ENCODE measurements at regions not wholly inside any gene's neighbourhood (a gene's known extent, or its start where the extent isn't known, plus 50 kb on each side); places are given as distances from the start of the nearest gene placed in this dataset.
"Not testable (repeated sequence)": the region's sequence is repeated elsewhere in the genome, so short reads cannot be mapped to it uniquely, and the experiment has no call there.

DNA sequence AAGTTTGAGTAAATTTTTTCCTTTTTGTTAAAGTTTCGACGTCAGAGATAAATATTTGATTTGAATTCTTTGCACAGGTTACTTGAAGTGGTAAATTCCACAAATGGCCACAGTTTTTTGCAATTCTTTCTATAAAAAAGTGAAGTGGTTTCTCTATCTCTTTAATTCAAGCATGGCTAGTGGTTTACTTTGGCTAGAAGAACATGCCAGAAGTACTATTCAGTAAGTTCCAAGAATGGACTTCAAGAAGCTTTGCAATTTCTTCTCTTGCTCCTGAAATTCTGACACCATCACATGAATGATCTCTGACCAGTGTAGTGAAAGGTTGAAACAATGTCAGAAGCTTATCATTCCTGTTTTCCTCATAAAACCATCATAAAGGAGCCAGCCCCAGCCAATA is 55.7 kb upstream of the RNPC3 start:
- ChIA-PET CTCF (no interaction called here), POLR2A (no interaction called here)
- no peaks in the 10 kb centered on the region for H3K27me3 Mint-ChIP-seq
- H3K9me3 Mint-ChIP-seq, result no peaks in the 10 kb centered on the region
- no peak overlapping the region for H3K27ac Mint-ChIP-seq
- no peak for DNase-seq
- no peaks in the 10 kb centered on the region for H3K4me1 Mint-ChIP-seq
- no peak overlapping the region for H3K4me3 Mint-ChIP-seq
- no peaks in the 10 kb centered on the region for H3K36me3 Mint-ChIP-seq (ENCODE audit: low read depth)

DNA sequence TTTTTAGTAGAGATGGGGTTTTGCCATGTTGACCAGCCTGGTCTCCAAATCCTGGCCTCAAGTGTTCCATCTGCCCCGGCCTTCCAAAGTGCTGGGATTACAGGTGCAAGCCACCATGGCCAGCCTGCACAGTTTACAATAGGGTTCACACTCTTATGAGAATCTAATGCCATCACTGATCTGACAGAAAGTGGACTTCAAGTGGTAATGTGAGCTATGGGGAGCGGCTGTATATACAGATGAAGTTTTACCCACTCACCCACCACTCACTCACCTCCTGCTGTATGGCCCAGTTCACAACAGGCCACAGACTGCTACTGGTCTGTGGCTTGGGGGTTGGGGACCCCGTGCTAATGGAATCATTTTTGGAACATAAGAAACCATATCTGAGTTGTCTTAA is 58.4 kb upstream of the RNPC3 start:
- Mint-ChIP-seq H3K4me3 (no peak overlapping the region), H3K27ac (no peak overlapping the region), H3K36me3 (ENCODE audit: low read depth) (no peaks in the 10 kb centered on the region), H3K9me3 (no peaks in the 10 kb centered on the region), H3K4me1 (no peaks in the 10 kb centered on the region), H3K27me3 (no peaks in the 10 kb centered on the region)
- CTCF ChIA-PET, result no interaction called here
- POLR2A ChIA-PET, result no interaction called here
- no peak for DNase-seq

DNA sequence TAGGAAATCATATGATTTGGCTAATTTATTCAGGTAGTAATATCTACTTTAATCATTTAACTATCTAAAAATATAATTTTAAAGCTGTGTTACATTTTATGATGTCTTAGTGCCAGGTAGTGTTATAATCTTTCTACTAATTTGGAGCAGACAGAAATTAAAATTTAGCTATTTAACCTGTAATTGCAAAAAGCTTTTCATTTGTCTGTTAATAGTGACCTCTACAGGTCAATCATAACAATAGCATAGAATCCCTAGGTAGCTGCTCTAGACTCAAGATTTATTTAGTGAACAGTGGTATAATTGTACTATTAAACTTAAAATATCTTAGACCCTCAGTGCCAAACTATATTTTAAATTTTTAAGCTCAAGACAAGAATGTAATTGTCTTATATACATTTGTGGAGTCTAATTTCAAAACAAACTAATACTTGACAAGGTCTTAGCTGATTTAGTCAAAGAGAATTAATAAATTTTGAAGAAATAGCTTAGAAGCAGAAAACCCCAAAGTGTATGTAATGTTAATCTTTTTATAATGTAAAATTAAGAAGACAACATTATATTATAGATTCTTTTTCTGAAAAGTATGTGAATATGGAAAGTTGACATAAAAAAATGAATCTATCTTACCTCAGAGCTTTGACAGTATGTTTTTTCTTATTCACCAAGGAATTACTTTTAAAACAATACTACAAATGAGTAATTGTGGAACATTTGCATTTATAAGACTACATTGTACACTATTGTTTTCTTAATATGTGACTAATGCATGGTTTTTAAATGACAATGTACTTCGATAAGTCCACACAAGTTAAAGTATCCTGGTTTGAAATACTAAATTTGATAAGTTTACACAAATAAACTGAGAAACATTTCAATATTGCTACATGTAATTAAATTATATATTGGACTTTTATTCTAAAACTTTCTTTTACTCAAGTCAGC is 64.1 kb upstream of the RNPC3 start:
- Mint-ChIP-seq H3K27me3 (no peaks in the 10 kb centered on the region), H3K27ac (no peak overlapping the region), H3K4me3 (no peak overlapping the region), H3K9me3 (no peaks in the 10 kb centered on the region), H3K4me1 (no peaks in the 10 kb centered on the region), H3K36me3 (ENCODE audit: low read depth) (no peaks in the 10 kb centered on the region)
- DNase-seq, result no peak
- POLR2A ChIA-PET, result no interaction called here
- CTCF ChIA-PET, result interaction anchor here (0.6 kb wide), 1 partner anchor 89 kb away, joined by 3 read pairs; no protein-coding TSS in a partner anchor

- Mint-ChIP-seq H3K27ac (no peak overlapping the region), H3K27me3 (no peaks in the 10 kb centered on the region), H3K4me1 (no peaks in the 10 kb centered on the region), H3K36me3 (ENCODE audit: low read depth) (no peaks in the 10 kb centered on the region), H3K4me3 (no peak overlapping the region), H3K9me3 (no peaks in the 10 kb centered on the region)
- POLR2A ChIA-PET, result no interaction called here
- no peak for DNase-seq
- CTCF ChIA-PET, result no interaction called here
These were observed 65.0 kb upstream of the RNPC3 start for GRCh38 chr1:103460511-103460910.

GRCh38 chr1:103459346-103459745 is 66.2 kb upstream of the RNPC3 start:
- CTCF ChIA-PET, result no interaction called here
- Mint-ChIP-seq H3K36me3 (ENCODE audit: low read depth) (no peaks in the 10 kb centered on the region), H3K27ac (no peak overlapping the region), H3K27me3 (no peaks in the 10 kb centered on the region), H3K4me3 (no peak overlapping the region), H3K4me1 (no peaks in the 10 kb centered on the region), H3K9me3 (no peaks in the 10 kb centered on the region)
- POLR2A ChIA-PET, result no interaction called here
- no peak for DNase-seq

DNA sequence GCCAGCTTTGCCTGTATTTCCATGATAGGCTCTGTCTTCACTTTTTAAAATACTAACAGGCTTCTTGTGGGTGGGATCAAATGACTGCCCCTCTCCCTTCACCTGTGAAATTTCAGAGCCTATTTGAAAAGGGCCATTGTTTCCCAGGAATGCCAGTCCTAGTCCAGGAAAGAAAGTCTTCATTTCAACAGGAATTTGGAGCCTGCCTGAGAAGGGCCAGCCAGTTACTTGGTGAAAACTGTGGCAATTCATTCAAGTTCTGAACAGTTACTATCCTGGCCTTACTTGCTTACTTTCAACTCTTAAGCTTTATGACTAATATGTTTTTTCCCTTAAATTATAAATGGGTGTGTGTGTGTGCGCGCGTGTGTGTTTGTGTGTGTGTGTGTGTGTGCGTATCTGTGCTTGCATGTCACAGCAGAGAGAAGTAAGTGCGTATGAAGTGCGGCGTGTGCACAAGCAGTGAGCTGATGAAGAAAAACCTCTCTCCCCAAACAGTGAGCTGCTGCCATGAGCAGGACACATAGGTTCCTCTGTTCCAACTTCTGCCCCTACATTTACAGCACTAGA is 67.5 kb upstream of the RNPC3 start:
- no peaks in the 10 kb centered on the region for H3K9me3 Mint-ChIP-seq
- H3K27ac Mint-ChIP-seq, result no peak overlapping the region
- ChIA-PET CTCF (no interaction called here), POLR2A (no interaction called here)
- H3K4me1 Mint-ChIP-seq, result no peaks in the 10 kb centered on the region
- DNase-seq, result no peak
- no peaks in the 10 kb centered on the region for H3K27me3 Mint-ChIP-seq
- no peak overlapping the region for H3K4me3 Mint-ChIP-seq
- H3K36me3 Mint-ChIP-seq (ENCODE audit: low read depth), result no peaks in the 10 kb centered on the region

- Mint-ChIP-seq H3K4me1 (peaks cover 6% of the 10 kb centered on the region), H3K9me3 (no peaks in the 10 kb centered on the region), H3K27ac (no peak overlapping the region), H3K27me3 (no peaks in the 10 kb centered on the region), H3K36me3 (ENCODE audit: low read depth) (no peaks in the 10 kb centered on the region), H3K4me3 (no peak overlapping the region)
- ChIA-PET POLR2A (interaction anchor here (1.0 kb wide), 1 partner anchor 77 kb away, joined by 3 read pairs; the partner anchor contains the start of gene RNPC3), CTCF (no interaction called here)
- DNase-seq, result no peak
These were observed 76.9 kb upstream of the RNPC3 start for GRCh38 chr1:103448560-103448959.

- H3K27me3 Mint-ChIP-seq, result no peaks in the 10 kb centered on the region
- H3K9me3 Mint-ChIP-seq, result no peaks in the 10 kb centered on the region
- DNase-seq, result no peak
- H3K27ac Mint-ChIP-seq, result no peak overlapping the region
- CTCF ChIA-PET, result no interaction called here
- H3K36me3 Mint-ChIP-seq (ENCODE audit: low read depth), result no peaks in the 10 kb centered on the region
- H3K4me3 Mint-ChIP-seq, result no peak overlapping the region
- POLR2A ChIA-PET, result no interaction called here
- H3K4me1 Mint-ChIP-seq, result peaks cover 6% of the 10 kb centered on the region
These were observed 78.0 kb upstream of the RNPC3 start for GRCh38 chr1:103447471-103447870.

- CTCF ChIA-PET, result no interaction called here
- Mint-ChIP-seq H3K27me3 (peaks cover 2% of the 10 kb centered on the region), H3K27ac (no peak overlapping the region), H3K4me3 (no peak overlapping the region), H3K9me3 (no peaks in the 10 kb centered on the region), H3K36me3 (ENCODE audit: low read depth) (no peaks in the 10 kb centered on the region), H3K4me1 (no peaks in the 10 kb centered on the region)
- DNase-seq, result no peak
- POLR2A ChIA-PET, result no interaction called here
These were observed 84.2 kb upstream of the RNPC3 start for GRCh38 chr1:103441342-103441741.

DNA sequence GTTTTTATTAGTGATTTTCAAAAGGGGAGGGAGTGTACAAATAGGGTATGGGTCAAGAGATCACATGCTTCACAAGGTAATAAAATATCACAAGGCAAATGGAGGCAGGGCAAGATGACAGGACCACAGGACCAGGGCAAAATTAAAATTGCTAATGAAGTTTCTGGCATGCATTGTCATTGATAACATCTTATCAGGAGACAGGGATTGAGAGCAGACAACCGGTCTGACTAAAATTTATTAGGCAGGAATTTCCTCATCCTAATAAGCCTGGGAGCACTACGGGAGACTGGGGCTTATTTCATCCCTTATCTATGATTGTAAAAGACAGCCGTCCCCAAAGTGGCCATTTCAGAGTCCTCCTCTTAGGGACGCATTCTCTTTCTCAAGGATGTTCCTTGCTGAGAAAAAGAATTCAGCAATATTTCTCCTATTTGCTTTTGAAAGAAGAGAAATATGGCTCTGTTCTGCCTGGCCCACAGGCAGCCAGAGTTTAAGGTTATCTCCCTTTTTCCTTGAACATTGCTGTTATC is 88.9 kb upstream of the RNPC3 start:
- H3K9me3 Mint-ChIP-seq; DNase-seq; H3K27ac Mint-ChIP-seq; H3K4me1 Mint-ChIP-seq; H3K36me3 Mint-ChIP-seq (ENCODE audit: low read depth); POLR2A ChIA-PET; H3K4me3 Mint-ChIP-seq; CTCF ChIA-PET; H3K27me3 Mint-ChIP-seq: not testable (repeated sequence)

- POLR2A ChIA-PET, result no interaction called here
- CTCF ChIA-PET, result no interaction called here
- H3K9me3 Mint-ChIP-seq, result no peaks in the 10 kb centered on the region
- no peak for DNase-seq
- no peaks in the 10 kb centered on the region for H3K4me1 Mint-ChIP-seq
- H3K4me3 Mint-ChIP-seq, result no peak overlapping the region
- peaks cover 2% of the 10 kb centered on the region for H3K27me3 Mint-ChIP-seq
- H3K27ac Mint-ChIP-seq, result no peak overlapping the region
- H3K36me3 Mint-ChIP-seq (ENCODE audit: low read depth), result no peaks in the 10 kb centered on the region
These were observed 90.1 kb upstream of the RNPC3 start for GRCh38 chr1:103435443-103435842.

DNA sequence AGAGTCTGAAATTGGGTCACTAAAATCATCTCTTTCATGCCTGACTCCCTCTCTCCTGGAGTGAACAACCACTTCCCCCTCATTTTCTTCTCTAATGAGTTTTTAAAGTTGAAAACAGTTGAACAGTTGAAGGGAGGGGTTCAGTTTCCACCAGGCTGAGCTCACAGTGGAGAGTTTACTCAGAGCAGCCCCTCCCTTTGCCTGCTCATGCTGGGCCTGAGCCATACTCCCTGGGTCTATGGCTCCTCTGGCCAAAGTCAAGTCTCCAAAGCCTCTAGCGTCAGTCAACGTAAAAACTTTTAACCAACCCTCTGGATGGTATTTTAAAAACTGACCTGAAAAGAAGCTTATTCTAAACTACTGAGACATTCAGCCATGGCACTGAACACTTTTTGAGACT is 100.8 kb upstream of the RNPC3 start:
- Mint-ChIP-seq H3K27ac (no peak overlapping the region), H3K4me3 (no peak overlapping the region), H3K9me3 (no peaks in the 10 kb centered on the region), H3K36me3 (ENCODE audit: low read depth) (no peaks in the 10 kb centered on the region), H3K27me3 (no peaks in the 10 kb centered on the region), H3K4me1 (no peaks in the 10 kb centered on the region)
- DNase-seq, result no peak
- POLR2A ChIA-PET, result no interaction called here
- CTCF ChIA-PET, result no interaction called here

GRCh38 chr1:103416681-103417286 is 108.7 kb upstream of the RNPC3 start:
- Mint-ChIP-seq H3K4me3 (no peak overlapping the region), H3K27me3 (no peaks in the 10 kb centered on the region), H3K27ac (no peak overlapping the region), H3K4me1 (no peaks in the 10 kb centered on the region), H3K36me3 (ENCODE audit: low read depth) (no peaks in the 10 kb centered on the region), H3K9me3 (no peaks in the 10 kb centered on the region)
- ChIA-PET CTCF (no interaction called here), POLR2A (no interaction called here)
- DNase-seq, result no peak

Data from activated CD4-positive, alpha-beta T cell treated with anti-CD3 and anti-CD28 coated beads, Interleukin-2, amount 10 ng/mL, durations not matched to agents 7 days and 5 days (primary cell).